NCI-H128 (cell line): ENCODE measurements at regions not wholly inside any gene's neighbourhood (a gene's known extent, or its start where the extent isn't known, plus 50 kb on each side); places are given as distances from the start of the nearest gene placed in this dataset.
"Not testable (repeated sequence)": the region's sequence is repeated elsewhere in the genome, so short reads cannot be mapped to it uniquely, and the experiment has no call there.

Source experiments
- DNase-seq: peaks from one replicate; lab custom pipeline; 2025; ENCODE audit not compliant: unreplicated experiment; lab: John Stamatoyannopoulos, UW

DNA sequence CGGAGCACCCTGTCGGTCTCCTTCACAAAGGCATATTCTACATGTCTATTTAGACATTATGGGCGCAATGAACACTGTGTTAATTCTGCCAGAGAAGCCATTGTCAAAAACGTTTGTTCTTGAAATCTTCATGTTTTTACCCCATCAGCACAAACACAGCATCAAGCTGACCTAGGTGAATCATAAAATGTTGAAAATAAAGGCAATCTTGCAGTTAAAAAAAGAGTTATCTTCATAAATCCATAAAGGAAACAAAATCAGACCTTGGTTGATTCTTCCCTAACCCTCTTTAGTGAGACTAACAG is 154.9 kb downstream of the DIO2 start:
- DNase-seq: no peak

DNA sequence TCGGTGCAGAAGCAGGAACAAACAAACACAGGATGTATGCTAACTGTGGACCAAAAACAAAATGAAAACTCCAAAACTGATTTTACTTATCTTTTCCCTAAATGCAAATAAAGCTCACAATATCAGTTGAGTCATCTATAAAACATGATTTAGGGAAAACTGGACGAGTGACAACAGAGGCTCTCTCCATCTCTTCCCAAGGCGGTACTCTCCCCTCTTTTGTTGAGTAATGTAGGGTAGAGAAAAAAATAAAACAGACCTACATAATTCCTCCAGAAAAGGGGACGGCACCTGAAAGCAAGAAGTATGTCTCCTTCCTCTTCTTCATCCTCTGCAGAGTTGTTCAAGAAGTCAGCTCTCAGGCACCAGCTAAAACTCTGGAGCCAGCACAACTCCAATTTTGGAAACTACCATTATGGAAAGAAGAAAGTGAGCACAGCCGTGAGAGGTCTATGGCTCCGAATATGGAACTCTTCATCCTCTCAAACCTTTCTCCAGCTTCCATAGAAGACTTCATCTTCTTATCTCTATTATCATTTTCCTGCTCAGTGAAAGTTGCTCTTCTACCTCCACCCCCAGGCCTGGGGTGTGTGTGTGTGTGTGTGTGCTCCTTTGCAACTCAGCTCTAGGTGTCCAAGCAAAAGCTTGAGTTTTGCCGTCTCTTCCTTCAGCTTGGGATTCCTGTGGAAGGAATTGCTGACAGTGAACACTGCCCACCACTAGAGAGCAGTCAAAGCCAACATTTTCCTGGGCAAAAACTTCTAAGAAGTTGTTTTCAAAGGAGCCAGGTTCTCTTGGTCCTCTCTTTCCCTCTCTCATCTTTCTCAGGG is 155.4 kb downstream of the DIO2 start:
- peak; percentile 29 for DNase-seq

DNA sequence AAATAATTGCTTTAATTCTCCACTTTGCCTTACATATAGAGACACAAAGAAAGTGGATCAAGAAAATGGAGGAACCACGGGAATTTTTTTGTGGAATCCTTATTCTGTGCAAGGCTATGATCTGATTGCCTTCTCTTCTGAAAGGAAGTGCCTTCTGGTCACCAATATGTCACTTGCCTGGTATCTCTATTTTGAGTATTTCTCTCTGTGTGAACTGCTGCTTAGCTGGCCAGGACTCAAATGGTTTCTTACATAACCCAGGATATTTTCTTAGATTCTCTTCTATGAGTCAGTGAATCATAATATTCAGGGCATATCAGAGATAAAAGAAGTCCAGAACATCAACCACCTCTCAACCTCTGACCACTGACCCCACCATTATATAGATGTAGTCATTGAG is 156.1 kb downstream of the DIO2 start:
- DNase-seq: no peak

DNA sequence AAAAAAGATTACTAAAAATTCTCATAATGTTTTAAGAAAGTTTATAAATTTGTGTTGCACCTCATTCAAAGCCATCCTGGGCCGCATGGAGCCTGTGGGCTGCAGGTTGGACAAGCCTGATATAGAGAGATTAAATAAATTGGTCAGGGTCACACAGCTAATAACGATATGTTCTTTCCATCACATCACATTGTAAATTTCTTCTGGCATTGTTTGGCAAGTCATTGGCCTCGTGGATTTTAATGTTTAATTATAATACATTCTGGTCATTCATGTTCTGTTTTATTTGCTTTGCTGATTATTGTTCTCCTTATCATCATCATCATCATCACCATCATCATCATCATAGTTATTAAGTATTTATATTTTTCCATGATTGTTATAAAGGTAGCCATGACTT is 157.3 kb downstream of the DIO2 start:
- no peak for DNase-seq

DNA sequence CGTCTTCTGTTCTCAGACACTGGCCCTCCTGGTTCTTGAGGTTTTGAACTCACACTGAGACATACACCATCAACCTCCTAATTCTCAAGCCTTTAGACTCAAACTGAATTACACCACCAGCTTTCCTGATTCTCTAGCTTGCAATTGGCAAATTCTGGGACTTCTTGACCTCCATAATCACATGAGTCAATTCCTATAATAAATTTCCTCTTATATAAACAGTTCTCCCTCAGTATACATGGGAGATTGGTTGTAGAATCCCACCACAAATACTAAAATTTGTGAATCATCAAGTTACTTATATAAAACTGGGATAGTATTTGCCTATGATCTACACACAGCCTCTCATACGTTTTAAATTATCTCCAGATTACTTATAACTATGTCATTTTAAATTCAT is 162.2 kb downstream of the DIO2 start:
- no peak for DNase-seq

DNA sequence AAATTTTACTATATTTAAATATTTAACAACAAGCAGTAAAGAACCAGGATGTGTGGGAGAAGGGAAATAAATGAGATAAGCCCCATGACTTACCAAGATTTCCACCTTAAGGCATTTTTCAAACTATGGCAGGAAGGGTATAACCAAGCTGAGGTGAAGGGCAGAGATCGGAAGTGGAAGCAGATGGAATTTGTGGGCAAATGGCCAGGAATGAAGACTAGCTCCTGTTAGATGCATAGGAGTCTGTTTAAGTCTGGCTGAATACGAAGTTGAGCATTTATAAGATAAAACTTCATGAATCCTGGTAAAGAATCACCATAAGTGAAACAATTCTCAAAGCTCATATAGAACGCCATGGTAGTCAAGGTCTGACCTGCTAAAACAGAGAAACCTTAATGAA is 163.5 kb downstream of the DIO2 start:
- DNase-seq: no peak

DNA sequence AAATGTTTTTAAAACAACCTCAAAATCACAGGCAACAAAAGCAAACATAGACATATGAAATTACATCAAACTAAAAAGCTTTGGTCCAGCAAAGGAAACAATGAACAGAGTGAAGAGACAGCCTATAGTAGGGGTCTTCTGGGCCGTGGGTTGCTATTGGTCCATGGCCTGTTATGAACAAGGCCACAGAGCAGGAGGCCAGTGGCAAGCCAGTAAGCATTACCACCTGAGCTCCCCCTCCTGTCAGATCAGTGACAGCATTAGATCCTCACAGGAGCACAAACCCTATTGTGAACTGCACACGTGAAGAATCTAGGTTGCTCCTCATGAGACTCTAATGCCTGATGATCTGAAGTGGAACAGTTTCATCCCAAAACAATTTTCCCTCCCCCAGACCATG is 174.0 kb downstream of the DIO2 start:
- DNase-seq: no peak

DNA sequence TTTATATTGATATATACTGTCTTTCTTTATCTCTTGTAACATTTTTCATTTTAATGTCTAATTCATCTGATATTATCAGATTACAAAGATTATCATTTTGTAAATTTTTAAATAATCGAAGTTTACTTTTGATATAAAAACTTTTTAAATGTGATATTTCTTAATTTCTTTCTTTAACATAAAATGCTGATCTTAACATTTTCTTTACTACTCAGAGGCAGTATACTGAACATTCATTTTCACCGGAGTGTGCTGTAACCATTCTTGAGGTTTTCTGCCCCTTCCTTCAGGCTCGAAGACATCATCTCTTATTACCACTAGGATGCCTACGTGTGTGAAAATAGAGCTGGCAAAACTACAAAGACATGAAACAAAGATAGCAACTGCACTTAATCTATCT is 186.9 kb downstream of the DIO2 start:
- no peak for DNase-seq

DNA sequence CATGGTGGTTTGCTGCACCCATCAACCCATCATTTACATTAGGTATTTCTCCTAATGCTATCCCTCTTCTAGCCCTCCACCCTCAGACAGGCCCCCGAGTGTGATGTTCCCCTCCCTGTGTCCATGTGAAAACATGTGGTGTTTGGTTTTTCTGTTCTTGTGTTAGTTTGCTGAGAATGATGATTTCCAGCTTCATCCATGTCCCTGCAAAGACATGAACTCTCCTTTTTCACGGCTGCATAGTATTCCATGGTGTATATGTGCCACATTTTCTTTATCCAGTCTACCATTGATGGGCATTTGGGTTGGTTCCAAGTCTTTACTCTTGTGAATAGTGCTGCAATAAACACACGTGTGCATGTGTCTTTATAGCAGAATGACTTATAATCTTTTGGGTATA is 192.8 kb downstream of the DIO2 start:
- DNase-seq: not testable (repeated sequence)

DNA sequence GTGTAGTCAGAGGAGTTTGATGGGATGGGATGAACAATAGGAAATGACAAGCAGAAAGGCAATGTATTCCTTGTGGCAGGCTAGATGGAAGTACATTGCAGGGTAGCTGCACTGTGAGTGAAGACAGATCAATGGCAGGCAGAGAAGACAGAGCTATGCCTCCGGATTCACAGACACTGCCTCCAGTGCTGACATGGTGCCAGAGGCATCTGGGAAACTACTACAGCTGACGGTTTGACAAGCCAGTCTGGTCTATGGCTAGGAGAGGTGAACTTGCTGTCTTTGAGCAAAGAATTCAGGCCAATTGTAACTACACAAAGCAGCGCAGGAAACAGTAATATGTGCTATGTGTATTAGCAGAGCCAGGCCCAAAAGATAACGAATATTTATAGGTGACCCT is 193.5 kb downstream of the DIO2 start:
- no peak for DNase-seq

DNA sequence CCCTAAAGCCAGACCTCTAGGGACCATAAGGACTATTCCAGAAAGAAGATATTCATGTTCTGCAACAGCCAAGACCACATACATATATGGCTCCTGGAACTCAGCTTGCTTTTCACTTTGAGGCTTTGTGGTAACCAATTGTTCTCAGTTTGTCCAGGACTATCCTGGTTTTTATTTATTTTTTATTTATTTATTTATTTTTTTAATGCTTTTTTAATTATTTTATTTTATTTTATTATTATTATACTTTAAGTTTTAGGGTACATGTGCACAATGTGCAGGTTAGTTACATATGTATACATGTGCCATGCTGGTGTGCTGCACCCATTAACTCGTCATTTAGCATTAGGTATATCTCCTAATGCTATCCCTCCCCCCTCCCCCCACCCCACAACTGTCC is 201.1 kb downstream of the DIO2 start:
- not testable (repeated sequence) for DNase-seq

DNA sequence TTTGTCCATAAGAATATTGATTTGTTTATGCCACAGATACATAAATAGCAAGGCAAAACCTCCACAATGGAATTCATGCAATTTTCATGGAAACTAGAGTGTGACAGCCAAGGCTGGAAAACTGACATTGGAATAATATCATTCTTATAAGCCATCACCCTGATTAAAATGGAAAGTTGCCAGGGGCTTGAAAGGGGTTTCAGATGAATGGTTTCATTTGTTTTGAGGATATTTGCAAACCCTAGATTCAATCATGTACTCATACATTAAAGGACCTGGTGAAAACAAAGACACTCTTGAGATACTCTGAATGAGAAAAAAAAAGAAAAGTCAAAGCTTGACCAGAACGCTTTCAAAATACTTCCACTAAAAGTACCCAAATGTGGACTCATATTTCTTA is 205.7 kb downstream of the DIO2 start:
- no peak for DNase-seq

DNA sequence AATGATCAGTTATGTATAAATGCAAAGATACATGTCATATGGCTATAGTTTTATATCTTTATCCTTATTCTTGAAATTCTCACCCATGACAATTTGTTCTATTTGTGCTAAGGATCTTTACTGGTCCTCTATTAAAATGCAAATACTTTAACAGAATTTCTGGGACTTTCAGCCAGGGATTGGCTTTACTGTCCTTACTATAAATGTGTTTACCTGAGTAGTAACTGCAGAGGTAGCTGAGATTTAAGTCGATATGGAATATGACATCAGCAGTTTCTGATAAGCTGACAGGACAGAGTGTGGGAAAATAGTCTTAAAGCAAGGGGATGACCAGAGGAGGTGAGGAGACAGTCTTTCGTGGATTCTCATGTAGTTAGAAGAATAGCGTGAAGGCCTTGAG is 206.4 kb downstream of the DIO2 start:
- no peak for DNase-seq

DNA sequence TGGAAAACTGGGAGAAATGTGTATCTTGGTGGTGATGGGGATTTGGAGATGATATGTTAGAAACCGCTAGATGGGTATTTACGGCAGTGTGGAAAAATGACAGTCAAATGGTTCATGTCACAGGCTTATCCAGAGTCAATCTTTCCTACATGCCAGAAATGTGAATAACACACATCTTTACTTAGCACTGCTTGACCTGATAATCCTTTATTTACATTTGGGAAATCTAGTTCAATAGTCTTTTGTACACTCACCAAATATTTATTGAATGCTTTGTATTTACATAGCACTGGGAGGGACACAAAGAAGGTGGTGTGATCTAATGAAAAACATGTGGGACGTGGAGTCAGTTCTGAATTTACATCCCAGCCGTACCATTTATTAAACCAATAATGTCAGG is 208.2 kb downstream of the DIO2 start:
- no peak for DNase-seq

DNA sequence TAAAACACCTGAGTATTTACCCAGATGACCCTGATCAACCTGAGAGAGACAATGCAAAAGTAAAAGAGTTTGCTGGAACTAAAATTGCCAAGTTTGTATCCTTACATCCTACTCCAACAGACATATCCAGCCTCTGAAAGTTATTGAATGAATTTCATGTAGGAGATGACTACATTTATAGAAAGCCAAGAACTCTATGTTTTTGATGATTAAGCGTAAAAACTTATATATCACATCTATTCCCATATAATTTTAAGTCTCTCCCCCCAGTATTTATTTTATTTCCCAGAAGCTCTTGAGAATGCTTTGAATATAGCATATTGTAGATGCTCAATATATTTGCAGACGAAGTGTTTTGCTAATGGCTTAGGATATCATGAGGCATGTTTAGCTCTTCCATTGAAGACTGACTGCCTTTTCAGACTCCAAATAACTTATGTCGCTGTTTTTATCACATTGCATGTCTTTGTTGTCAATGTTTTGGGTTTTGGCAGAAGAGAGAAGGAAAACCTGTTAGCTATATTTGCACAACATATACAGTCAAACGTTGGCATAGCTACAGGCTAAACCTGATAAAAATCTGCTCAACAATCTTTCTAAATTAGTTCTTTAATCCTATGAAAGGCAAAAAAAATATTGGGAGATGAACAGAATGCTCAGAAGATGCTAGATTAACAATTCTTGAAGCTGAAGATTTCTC is 213.6 kb downstream of the DIO2 start:
- DNase-seq: no peak

DNA sequence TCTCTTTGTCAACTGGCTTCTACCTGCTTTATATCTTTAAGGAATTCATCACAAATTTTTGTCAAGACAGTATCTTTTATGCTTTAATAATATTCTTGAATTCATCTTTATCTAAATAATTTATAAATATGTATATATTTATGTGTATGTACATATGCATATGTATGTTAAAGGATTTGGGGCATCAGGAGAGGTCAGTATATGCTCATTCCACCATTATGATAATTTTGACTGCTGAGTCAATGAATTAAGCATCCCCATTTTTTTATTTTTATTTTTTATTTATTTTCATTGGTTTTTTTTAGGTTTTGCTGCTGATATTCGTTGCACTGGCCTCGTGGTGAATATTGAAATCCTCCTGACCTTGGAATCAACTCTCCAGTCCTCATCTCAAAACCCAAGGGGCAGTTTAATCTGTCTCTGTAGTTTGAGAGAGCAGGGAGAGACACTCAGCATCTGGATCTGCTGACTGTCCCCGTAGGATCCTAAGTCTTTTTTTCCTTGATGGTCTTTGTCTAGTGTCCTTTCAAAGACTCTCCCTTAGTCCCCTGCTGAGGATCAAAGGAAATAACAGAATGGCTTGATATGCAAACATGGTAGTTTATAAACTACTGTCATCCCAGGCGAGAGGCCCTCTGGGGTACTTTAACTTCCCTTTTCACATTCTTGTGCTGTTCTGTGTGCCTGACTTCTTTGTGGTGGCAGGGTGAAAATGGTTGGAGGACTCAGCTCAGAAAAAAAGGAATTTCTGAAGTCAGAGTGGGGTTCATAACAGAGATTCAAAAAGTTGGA is 218.7 kb downstream of the DIO2 start:
- no peak for DNase-seq

DNA sequence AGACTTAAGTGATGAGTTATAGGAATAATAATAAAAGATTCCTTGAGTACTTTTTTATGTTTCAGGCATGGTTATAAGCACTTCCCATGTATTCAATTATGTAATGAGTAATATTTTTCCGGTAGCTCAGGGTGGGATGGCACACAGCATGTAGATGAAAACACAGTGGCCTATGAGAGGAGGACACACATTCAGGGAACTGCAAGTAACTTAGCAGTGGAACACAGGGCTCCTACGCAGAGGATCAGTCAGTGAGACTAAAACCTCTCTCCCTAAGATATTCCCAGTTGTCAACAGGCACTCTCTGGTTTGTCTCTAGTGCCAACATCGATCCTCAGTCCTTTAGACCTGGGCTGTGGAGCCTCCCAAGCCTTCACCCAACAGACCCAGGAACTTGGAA is 219.4 kb downstream of the DIO2 start:
- no peak for DNase-seq

DNA sequence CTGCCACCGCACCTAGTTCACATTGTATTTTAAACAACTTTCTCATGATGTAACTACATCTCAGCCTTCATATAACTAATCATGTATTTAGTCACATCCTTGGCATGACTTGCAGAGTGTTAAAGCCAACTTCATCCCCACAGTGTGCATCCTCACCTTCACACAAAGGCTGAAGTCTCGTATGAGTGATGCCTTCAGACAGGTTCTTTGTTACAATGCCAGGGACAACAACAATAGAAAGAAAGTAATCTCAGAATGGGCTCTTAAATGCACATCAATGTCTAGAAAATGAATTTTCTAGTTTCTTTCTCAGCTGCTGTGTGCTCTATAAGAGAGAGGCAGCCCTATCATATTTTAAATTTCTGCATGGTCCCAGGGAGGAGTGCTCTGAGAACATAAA is 221.3 kb downstream of the DIO2 start:
- no peak for DNase-seq

DNA sequence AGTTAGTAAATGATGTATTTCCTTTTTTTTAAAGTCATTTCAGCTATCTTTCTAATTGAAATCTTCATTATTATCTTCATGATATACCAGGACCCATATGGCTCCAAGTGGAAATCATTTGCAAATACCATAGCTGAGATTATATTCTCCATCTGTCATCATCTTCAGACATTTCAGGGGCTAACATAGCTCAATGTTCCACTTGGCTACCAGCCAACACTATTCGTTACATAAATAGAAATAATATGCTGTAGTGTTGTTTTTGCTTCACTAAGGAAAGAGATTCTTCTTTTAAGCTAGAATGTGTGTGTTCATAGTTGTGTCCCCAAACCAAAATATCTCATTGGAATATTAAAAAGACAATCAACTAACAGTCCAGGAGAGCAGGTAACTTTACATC is 225.1 kb downstream of the DIO2 start:
- DNase-seq: no peak

DNA sequence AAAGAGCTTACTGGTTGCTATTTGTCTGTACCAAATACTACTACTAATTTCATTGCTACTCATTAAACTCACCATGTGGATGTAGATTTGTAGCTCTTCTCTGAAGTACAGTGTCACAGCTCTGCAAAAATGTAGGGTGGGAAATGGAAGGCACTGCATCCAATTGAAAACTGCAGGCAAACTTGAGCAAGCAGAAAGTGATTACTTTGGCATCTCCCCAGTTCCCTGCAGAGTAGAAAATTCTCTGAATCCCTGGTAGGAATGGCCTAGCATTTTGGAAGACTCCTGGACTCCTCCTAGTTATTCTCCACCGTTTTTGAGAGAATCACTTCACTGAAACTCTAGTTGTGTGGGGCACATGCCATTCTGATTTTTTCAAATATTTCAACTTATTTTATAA is 239.1 kb downstream of the DIO2 start:
- DNase-seq: no peak

DNA sequence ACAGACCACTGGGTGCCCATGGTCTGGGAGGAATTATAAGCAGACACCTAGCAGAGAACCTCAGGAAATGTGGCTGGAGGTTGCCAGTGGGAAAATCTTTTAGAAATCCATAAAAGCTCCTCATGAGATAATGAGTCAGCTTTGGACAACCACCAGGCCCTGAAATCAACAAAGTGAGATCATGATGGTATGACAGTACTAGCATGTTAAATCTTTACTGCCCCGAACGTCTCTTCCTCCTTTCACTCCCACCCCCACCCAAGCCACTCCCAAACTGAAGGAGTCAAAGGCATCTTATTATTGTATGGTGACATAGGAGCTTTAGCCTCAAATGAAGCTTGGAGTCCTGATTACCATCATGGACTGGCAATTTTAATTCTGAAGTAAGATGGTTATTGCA is 240.0 kb downstream of the DIO2 start:
- DNase-seq: no peak

DNA sequence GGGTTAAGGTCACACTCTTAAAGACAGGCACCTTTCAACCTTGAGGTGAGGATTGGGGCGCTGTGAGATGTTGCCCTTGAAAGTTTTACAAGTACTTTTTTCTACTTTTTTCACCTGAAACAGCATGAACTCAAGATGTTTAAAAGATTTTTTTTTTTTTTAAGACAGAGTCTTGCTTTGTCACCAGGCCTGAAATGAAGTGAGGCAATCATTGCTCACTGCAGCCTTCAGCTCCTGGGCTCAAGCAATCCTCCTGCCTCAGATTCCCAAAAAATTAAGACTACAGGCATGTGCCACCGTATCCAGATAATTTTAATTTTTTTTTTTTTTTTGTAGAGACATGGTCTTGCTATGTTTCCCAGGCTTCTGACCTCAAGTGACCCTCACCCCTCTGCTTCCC is 243.9 kb downstream of the DIO2 start:
- DNase-seq: no peak
